ENCODE measurements at regions not wholly inside any gene's neighbourhood (a gene's known extent, or its start where the extent isn't known, plus 50 kb on each side); places are given as distances from the start of the nearest gene placed in this dataset.

- no peak overlapping the region for H2BK120ac ChIP-seq (ENCODE audit: low read depth, low read length)
- H2BK20ac ChIP-seq (ENCODE audit: low read depth, low read length), result no peak overlapping the region
- dilution Hi-C loops (cut with HindIII; ENCODE audit: low sequenced_read_pairs, unreplicated experiment), result no loop called here
- ATAC-seq (ENCODE audit: low read depth), result no peak
- no peak overlapping the region for H4K91ac ChIP-seq (ENCODE audit: insufficient read depth, low read depth, low read length)
- no peak overlapping the region for H3K14ac ChIP-seq (replicated peaks; ENCODE audit: low read depth, low read length)
- no peak overlapping the region for H2BK15ac ChIP-seq (ENCODE audit: low read depth, low read length)
- H4K8ac ChIP-seq (ENCODE audit: low read depth in 2 of 2, low read length in 2 of 2), result no peak overlapping the region
- H3K9me3 ChIP-seq (ENCODE audit: control insufficient read depth, insufficient read depth, low read length), result peaks cover 38% of the 10 kb centered on the region
- H3K4ac ChIP-seq (ENCODE audit: low read depth, low read length), result no peak overlapping the region
- no peaks in the 10 kb centered on the region for H3K4me1 ChIP-seq (ENCODE audit: control insufficient read depth, insufficient read depth, low read length)
- WGBS, 2 experiments (ENCODE audit: extremely low coverage in 2 of 2, insufficient read length in 1 of 2), result 48% methylated on average over 2 of the region's 5 CpGs; no CpG with 5 or more reads in 1 of the 2 experiments
- TF ChIP-seq RCOR1 (IDR thresholded peaks at IDR 0.05; ENCODE audit: insufficient replicate concordance, low read length), result no peak
- TF ChIP-seq CEBPB (IDR thresholded peaks at IDR 0.05; ENCODE audit: low read depth, low read length), result no peak
- TF ChIP-seq NFE2L2 (IDR thresholded peaks at IDR 0.05; ENCODE audit: low read depth, low read length), result no peak
- no peak for TF ChIP-seq CTCF (conservative IDR thresholded peaks at IDR 0.05; ENCODE audit: low read depth, low read length)
- no peak for TF ChIP-seq SMC3 (IDR thresholded peaks at IDR 0.05; ENCODE audit: low read depth, low read length)
- TF ChIP-seq POLR2A (IDR thresholded peaks at IDR 0.05; ENCODE audit: low read depth, low read length), result no peak
- TF ChIP-seq BHLHE40 (IDR thresholded peaks at IDR 0.05; ENCODE audit: low read depth, low read length), result no peak
- no peak for TF ChIP-seq RFX5 (IDR thresholded peaks at IDR 0.05; ENCODE audit: low read depth, low read length)
- no peak for TF ChIP-seq RAD21 (IDR thresholded peaks at IDR 0.05; ENCODE audit: low read length)
- TF ChIP-seq CHD1 (IDR thresholded peaks at IDR 0.05; ENCODE audit: low read depth, low read length), result no peak
- no peak for TF ChIP-seq MXI1 (IDR thresholded peaks at IDR 0.05; ENCODE audit: borderline replicate concordance, low read depth, low read length)
- no peak for TF ChIP-seq MAFK (IDR thresholded peaks at IDR 0.05; ENCODE audit: low read depth, low read length)
- TF ChIP-seq, protein P1, sequence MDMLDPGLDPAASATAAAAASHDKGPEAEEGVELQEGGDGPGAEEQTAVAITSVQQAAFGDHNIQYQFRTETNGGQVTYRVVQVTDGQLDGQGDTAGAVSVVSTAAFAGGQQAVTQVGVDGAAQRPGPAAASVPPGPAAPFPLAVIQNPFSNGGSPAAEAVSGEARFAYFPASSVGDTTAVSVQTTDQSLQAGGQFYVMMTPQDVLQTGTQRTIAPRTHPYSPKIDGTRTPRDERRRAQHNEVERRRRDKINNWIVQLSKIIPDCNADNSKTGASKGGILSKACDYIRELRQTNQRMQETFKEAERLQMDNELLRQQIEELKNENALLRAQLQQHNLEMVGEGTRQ (IDR thresholded peaks at IDR 0.05; ENCODE audit: low read depth, low read length), result no peak
- no peak for TF ChIP-seq MAZ (IDR thresholded peaks at IDR 0.05; ENCODE audit: borderline replicate concordance, low read depth, low read length)
- TF ChIP-seq, protein P2, sequence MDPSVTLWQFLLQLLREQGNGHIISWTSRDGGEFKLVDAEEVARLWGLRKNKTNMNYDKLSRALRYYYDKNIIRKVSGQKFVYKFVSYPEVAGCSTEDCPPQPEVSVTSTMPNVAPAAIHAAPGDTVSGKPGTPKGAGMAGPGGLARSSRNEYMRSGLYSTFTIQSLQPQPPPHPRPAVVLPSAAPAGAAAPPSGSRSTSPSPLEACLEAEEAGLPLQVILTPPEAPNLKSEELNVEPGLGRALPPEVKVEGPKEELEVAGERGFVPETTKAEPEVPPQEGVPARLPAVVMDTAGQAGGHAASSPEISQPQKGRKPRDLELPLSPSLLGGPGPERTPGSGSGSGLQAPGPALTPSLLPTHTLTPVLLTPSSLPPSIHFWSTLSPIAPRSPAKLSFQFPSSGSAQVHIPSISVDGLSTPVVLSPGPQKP (IDR thresholded peaks at IDR 0.05; ENCODE audit: borderline replicate concordance, low read depth, low read length), result no peak
- no peak for TF ChIP-seq FOS (IDR thresholded peaks at IDR 0.05; ENCODE audit: low read depth, low read length)
- no peak overlapping the region for H4K5ac ChIP-seq (ENCODE audit: low read depth, low read length)
- intact Hi-C loops (cut with micrococcal nuclease), result no loop called here
- no peaks in the 10 kb centered on the region for H3K36me3 ChIP-seq (ENCODE audit: control insufficient read depth, insufficient read depth, low read length)
- H2AFZ ChIP-seq (replicated peaks; ENCODE audit: low read length, poor library complexity), result no peak overlapping the region
- in situ Hi-C loops (cut with MboI; ENCODE audit: low sequenced_read_pairs), result no loop called here
- DNase-seq, result no peak
- H4K20me1 ChIP-seq (ENCODE audit: insufficient read depth, low read length), result no peaks in the 10 kb centered on the region
- H3K56ac ChIP-seq (ENCODE audit: extremely low read depth, insufficient read depth, low read length), result no peak overlapping the region
- no peaks in the 10 kb centered on the region for H3K9me1 ChIP-seq (ENCODE audit: insufficient read depth, low read length)
- H2BK5ac ChIP-seq (ENCODE audit: low read depth, low read length, poor library complexity, severe bottlenecking), result no peak overlapping the region
- H3K79me1 ChIP-seq (ENCODE audit: low read depth in 1 of 2, low read length in 2 of 2), result no peaks in the 10 kb centered on the region
- POLR2A ChIA-PET (ENCODE audit: unreplicated experiment), result no interaction called here
- H3K27me3 ChIP-seq (ENCODE audit: control insufficient read depth, insufficient read depth, low read length), result no peaks in the 10 kb centered on the region
- CTCF ChIA-PET, result no interaction called here
- H3K23ac ChIP-seq (ENCODE audit: low read depth, low read length), result no peak overlapping the region
- no peak overlapping the region for H3K9ac ChIP-seq (ENCODE audit: low read depth, low read length)
- no peak overlapping the region for H3K4me3 ChIP-seq (ENCODE audit: insufficient read depth, low read depth, low read length)
- H2AK9ac ChIP-seq (replicated peaks; ENCODE audit: low read depth, low read length, poor library complexity), result no peak overlapping the region
- H3K4me2 ChIP-seq (ENCODE audit: low read depth, low read length), result no peak overlapping the region
- no peak overlapping the region for H3K18ac ChIP-seq (ENCODE audit: low read depth, low read length)
- H3K27ac ChIP-seq (ENCODE audit: insufficient read depth, low read length), result no peak overlapping the region
- no peak overlapping the region for H2AK5ac ChIP-seq (ENCODE audit: low read depth, low read length)
- BruUV-seq (replicated peaks), result no TSS peak
Measured at GRCh38 chr1:4025752-4026151, 125.7 kb upstream of the C1orf174 start.
